ENCODE measurements at regions not wholly inside any gene's neighbourhood (a gene's known extent, or its start where the extent isn't known, plus 50 kb on each side); places are given as distances from the start of the nearest gene placed in this dataset.

DNA sequence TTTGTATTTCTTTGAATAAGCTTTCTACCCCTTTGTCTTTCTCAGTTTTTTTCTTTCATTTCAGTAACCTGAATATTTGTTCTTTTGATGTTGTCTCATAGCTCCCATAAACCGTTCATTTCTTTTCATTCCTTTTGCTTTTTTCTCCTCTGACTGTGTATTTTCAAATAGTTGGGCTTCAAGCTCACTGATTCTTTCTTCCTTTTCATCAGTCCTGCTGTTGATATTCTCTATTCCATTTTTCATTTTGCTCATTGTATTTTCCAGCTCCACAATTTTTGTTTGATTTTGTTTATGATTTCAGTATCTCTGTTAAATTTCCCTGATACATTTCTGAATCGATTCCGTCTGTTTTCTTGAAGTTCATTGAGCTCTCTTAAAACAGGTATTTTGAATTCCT is 129.6 kb upstream of the NUDT6 start:
- TF ChIP-seq, protein P1, sequence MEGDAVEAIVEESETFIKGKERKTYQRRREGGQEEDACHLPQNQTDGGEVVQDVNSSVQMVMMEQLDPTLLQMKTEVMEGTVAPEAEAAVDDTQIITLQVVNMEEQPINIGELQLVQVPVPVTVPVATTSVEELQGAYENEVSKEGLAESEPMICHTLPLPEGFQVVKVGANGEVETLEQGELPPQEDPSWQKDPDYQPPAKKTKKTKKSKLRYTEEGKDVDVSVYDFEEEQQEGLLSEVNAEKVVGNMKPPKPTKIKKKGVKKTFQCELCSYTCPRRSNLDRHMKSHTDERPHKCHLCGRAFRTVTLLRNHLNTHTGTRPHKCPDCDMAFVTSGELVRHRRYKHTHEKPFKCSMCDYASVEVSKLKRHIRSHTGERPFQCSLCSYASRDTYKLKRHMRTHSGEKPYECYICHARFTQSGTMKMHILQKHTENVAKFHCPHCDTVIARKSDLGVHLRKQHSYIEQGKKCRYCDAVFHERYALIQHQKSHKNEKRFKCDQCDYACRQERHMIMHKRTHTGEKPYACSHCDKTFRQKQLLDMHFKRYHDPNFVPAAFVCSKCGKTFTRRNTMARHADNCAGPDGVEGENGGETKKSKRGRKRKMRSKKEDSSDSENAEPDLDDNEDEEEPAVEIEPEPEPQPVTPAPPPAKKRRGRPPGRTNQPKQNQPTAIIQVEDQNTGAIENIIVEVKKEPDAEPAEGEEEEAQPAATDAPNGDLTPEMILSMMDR (IDR thresholded peaks at IDR 0.05): no peak
- TF ChIP-seq POLR2A (IDR thresholded peaks at IDR 0.05; ENCODE audit: low read depth): no peak

All from esophagus muscularis mucosa (tissue), 3 donors.